Prostate gland (tissue), 2 donors: ENCODE measurements at regions not wholly inside any gene's neighbourhood (a gene's known extent, or its start where the extent isn't known, plus 50 kb on each side); places are given as distances from the start of the nearest gene placed in this dataset.
"Not testable (repeated sequence)": the region's sequence is repeated elsewhere in the genome, so short reads cannot be mapped to it uniquely, and the experiment has no call there.

Experiments used
- DNase-seq: peaks from one replicate; pipeline ENCODE4 v3.0.0-alpha.2; 2019; ENCODE audit warnings: low spot score
- H3K27ac ChIP-seq, 2 donors: fragments of 200-600 bp; sonication (generic); 2 replicates each; pipeline ENCODE4 v1.5.1; 2017 to 2019
- H3K27me3 ChIP-seq: fragments of 200-600 bp; sonication (generic); replicated peaks from 2 replicates; pipeline ENCODE4 v1.5.1; 2019; ENCODE audit not compliant: insufficient read depth
- H3K36me3 ChIP-seq, 2 donors: fragments of 200-600 bp; sonication (generic); 1 replicate in 1 of 2; 2 replicates in 1 of 2; pipeline versions ENCODE4 v1.5.1 to v1.8.1; 2017 to 2019
- H3K4me1 ChIP-seq: fragments of 200-600 bp; sonication (generic); replicated peaks from 2 replicates; pipeline ENCODE4 v1.5.1; 2019
- H3K4me3 ChIP-seq, 2 donors: fragments of 200-600 bp; sonication (generic); 2 replicates each; pipeline ENCODE4 v1.5.1; 2017 to 2019
- H3K9me3 ChIP-seq: fragments of 200-600 bp; sonication (generic); 2 replicates; pipeline ENCODE4 v1.5.1; 2017
- POLR2A ChIP-seq: fragments of 450-650 bp; IDR thresholded peaks from one replicate; pipeline ENCODE4 v1.6.1; 2016; ENCODE audit warnings: antibody characterized with exemption, mild to moderate bottlenecking
- POLR2AphosphoS5 ChIP-seq: sonication (generic); formaldehyde crosslinking; IDR thresholded peaks from one replicate; pipeline ENCODE4 v1.6.1; 2017; ENCODE audit warnings: antibody characterized with exemption
- WGBS: methylation state at CpG from one replicate; pipeline ENCODE4 v1.1.5; 2018; 5-methylcytosine and 5-hydroxymethylcytosine counted together
- intact Hi-C: fragments of 100-400 bp; cut with DNase I; formaldehyde crosslinking; loops from one replicate; pipeline ENCODE4 v1.14.2; 2022
- TF ChIP-seq, protein P1 (sequence below), 4 experiments: fragments of 200-600 bp in 2 of 4; fragments of 450-650 bp in 2 of 4; sonication (generic) in 2 of 4; IDR thresholded peaks; 1 replicate in 3 of 4; 2 replicates in 1 of 4; pipeline ENCODE4 v1.5.1; 2016 to 2019; ENCODE audit warnings: antibody characterized with exemption in 4 of 4, mild to moderate bottlenecking in 2 of 4, moderate library complexity in 2 of 4

DNA sequence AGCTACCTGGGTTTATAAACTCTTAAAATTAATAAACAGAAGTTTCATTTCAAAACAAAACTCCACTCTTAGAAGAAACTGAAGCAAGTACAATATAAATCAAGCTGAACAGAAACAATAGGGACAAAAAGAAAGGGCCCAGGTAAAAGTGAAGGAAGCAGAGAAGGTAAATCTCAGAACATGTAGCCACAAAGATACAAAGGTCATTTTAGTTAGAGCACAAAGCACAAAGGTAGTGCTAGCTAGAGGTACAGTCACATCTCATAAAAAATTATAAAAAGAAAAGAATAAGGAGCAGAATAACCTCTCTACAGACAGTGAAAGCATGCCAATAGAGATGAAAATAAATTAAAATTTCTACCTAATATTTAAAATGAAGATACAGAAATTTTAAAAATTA lies 90.4 kb upstream of the C5orf63 start:
- H3K36me3 ChIP-seq = no peaks in the 10 kb centered on the region
- H3K4me1 ChIP-seq = no peaks in the 10 kb centered on the region
- intact Hi-C loops = no loop called here
- no peak overlapping the region for H3K27ac ChIP-seq
- DNase-seq = no peak
- no peaks in the 10 kb centered on the region for H3K27me3 ChIP-seq
- no peaks in the 10 kb centered on the region for H3K9me3 ChIP-seq
- TF ChIP-seq POLR2A (no peak), POLR2AphosphoS5 (no peak)
- TF ChIP-seq, protein P1, sequence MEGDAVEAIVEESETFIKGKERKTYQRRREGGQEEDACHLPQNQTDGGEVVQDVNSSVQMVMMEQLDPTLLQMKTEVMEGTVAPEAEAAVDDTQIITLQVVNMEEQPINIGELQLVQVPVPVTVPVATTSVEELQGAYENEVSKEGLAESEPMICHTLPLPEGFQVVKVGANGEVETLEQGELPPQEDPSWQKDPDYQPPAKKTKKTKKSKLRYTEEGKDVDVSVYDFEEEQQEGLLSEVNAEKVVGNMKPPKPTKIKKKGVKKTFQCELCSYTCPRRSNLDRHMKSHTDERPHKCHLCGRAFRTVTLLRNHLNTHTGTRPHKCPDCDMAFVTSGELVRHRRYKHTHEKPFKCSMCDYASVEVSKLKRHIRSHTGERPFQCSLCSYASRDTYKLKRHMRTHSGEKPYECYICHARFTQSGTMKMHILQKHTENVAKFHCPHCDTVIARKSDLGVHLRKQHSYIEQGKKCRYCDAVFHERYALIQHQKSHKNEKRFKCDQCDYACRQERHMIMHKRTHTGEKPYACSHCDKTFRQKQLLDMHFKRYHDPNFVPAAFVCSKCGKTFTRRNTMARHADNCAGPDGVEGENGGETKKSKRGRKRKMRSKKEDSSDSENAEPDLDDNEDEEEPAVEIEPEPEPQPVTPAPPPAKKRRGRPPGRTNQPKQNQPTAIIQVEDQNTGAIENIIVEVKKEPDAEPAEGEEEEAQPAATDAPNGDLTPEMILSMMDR (IDR thresholded peaks at IDR 0.05) = no peak
- no peak overlapping the region for H3K4me3 ChIP-seq

DNA sequence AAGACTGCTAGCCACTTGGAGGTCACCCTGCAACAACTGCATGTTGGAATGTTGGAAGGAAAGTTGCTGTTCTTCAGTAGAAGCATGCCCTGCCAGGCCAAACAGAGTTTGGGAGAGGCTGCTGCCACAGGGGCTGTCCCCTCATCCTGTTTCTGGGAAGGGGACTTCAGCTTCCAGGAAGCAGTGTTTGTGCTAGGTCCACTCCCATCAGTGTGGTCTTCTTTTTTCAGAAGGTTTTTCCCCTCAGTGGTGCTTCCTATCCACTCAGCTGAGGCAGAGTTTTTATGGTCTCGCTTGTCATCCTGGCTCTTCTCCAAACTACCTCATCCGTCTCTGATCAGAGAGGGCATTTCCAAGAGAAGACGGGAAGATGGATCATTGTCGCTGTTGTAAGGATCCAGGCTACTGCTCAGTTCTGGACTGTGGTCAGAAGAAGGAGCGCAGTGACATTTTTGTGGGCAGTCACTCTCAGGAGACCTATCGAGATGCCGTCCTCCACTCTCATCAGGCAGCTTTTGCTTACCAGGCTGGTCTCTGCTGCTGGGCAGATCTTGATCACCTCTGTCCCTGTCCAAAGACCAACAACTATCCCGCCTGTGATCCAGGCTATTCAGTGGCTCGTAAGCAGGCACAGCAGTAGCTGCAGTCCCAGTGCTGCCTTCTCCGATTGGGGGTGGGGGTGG lies 97.8 kb upstream of the C5orf63 start:
- TF ChIP-seq, protein P1 (IDR thresholded peaks at IDR 0.05) = no peak
- TF ChIP-seq POLR2A = no peak
- no peak for TF ChIP-seq POLR2AphosphoS5
- Histone ChIP-seq H3K4me1 (no peaks in the 10 kb centered on the region), H3K27me3 (no peaks in the 10 kb centered on the region), H3K4me3 (no peak overlapping the region), H3K36me3 (no peaks in the 10 kb centered on the region), H3K27ac (no peak overlapping the region), H3K9me3 (no peaks in the 10 kb centered on the region)
- no peak for DNase-seq
- WGBS = 87% methylated on average over 10 of the region's 10 CpGs
- intact Hi-C loops = no loop called here

DNA sequence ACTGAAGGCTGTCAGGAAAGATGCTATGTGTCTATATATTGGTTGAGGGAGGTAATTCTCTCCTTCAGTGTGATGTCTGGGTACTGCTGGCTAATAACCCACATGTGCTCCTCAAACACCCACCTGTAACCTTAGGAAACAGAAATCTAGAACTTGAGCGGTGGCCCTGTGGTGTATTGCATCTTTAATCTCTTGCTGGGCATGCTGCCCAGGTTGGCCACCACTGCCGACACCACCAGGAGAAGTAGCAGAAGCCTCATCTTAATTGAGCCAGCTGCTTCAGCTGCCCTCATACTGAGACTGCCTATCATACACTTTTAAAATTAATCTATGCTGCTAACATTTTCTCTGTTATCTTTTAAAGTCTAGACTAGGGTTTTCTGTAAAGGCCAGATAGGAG lies 103.5 kb upstream of the C5orf63 start:
- H3K27me3 ChIP-seq = no peaks in the 10 kb centered on the region
- H3K4me3 ChIP-seq = no peak overlapping the region
- H3K36me3 ChIP-seq = no peaks in the 10 kb centered on the region
- 91% methylated on average over 2 of the region's 2 CpGs for WGBS
- no peak overlapping the region for H3K27ac ChIP-seq
- intact Hi-C loops = no loop called here
- no peak for TF ChIP-seq POLR2AphosphoS5
- TF ChIP-seq POLR2A = no peak
- TF ChIP-seq, protein P1 (IDR thresholded peaks at IDR 0.05) = no peak
- DNase-seq = no peak
- H3K9me3 ChIP-seq = no peaks in the 10 kb centered on the region
- H3K4me1 ChIP-seq = no peaks in the 10 kb centered on the region

DNA sequence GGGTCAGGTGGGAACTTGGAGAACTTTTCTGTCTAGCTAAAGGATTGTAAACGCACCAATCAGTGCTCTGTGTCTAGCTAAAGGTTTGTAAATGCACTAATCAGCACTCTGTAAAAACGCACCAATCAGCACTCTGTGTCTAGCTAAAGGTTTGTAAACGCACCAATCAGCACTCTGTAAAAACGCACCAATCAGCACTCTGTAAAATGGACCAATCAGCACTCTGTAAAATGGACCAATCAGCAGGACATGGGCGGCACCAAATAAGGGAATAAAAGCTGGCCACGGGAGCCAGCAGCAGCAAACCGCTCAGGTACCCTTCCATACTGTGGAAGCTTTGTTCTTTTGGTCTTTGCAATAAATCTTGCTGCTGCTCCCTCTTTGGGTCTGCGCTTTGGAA lies 108.0 kb upstream of the MEGF10 start:
- H3K27me3 ChIP-seq, DNase-seq, H3K36me3 ChIP-seq, intact Hi-C loops, H3K9me3 ChIP-seq, H3K4me3 ChIP-seq, H3K4me1 ChIP-seq, H3K27ac ChIP-seq: not testable (repeated sequence)
- 98% methylated on average over 8 of the region's 8 CpGs for WGBS

DNA sequence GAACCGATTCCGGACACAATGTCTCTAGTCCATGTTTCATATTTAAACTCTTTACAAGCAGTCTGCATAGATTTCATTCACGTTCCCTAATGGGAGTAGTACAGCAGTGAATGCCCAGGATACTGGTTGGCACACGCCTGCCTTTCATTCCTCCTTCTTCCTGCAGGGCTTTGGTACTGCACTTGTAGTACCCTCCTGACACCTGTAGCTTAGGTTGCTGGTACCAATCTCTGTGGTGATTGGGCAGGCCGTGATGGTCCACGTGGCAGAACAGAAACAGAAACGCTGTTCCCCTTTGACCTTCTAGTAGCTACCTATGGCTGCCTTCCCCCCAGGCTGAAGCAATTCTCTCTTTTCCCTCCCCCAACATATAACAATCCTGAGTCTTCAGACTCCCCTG lies 107.3 kb upstream of the MEGF10 start:
- no peak for DNase-seq
- Histone ChIP-seq H3K4me1 (no peaks in the 10 kb centered on the region), H3K36me3 (no peaks in the 10 kb centered on the region), H3K27me3 (no peaks in the 10 kb centered on the region), H3K9me3 (no peaks in the 10 kb centered on the region), H3K4me3 (no peak overlapping the region), H3K27ac (no peak overlapping the region)
- TF ChIP-seq POLR2AphosphoS5 (no peak), POLR2A (no peak)
- TF ChIP-seq, protein P1 (IDR thresholded peaks at IDR 0.05) = no peak
- intact Hi-C loops = no loop called here
- WGBS = 89% methylated on average over 7 of the region's 7 CpGs
